Ovary (tissue), 7 donors: ENCODE measurements at regions not wholly inside any gene's neighbourhood (a gene's known extent, or its start where the extent isn't known, plus 50 kb on each side); places are given as distances from the start of the nearest gene placed in this dataset.

Experiments
- DNase-seq, 5 donors: peaks; one replicate each; pipeline ENCODE4 v3.0.0-alpha.2; 2019 to 2020
- H3K27ac ChIP-seq, 2 donors: fragments of 200-600 bp; one replicate each; pipeline versions ENCODE4 v1.5.1 to v1.8.0; 2019 to 2022
- H3K27me3 ChIP-seq: fragments of 200-600 bp; one replicate; pipeline ENCODE4 v1.8.0; 2022
- H3K36me3 ChIP-seq: fragments of 200-600 bp; sonication (generic); one replicate; pipeline ENCODE4 v1.5.1; 2019
- H3K4me1 ChIP-seq: one replicate; pipeline ENCODE4 v1.8.1; 2013; ENCODE audit warnings: mild to moderate bottlenecking, moderate library complexity; ENCODE audit not compliant: insufficient read depth
- H3K4me3 ChIP-seq: fragments of 200-600 bp; sonication (generic); one replicate; pipeline ENCODE4 v1.5.1; 2017
- H3K9me3 ChIP-seq, 2 donors: fragments of 200-600 bp in 1 of 2; sonication (generic) in 1 of 2; one replicate each; pipeline versions ENCODE4 v1.5.1 to v1.8.1; 2013 to 2019; ENCODE audit warnings: mild to moderate bottlenecking in 1 of 2, moderate library complexity in 1 of 2
- CTCF ChIP-seq, 3 donors: fragments of 450-650 bp in 2 of 3; fragments of 200-600 bp in 1 of 3; IDR thresholded peaks; one replicate each; pipeline versions ENCODE4 v1.5.1 to v1.8.0; 2016 to 2022; ENCODE audit warnings: antibody characterized with exemption in 3 of 3, mild to moderate bottlenecking in 1 of 3
- EP300 ChIP-seq: sonication (generic); formaldehyde crosslinking; IDR thresholded peaks from one replicate; pipeline ENCODE4 v1.6.1; 2017; ENCODE audit warnings: antibody characterized with exemption
- POLR2A ChIP-seq: fragments of 450-650 bp; IDR thresholded peaks from one replicate; pipeline ENCODE4 v1.6.1; 2017; ENCODE audit warnings: antibody characterized with exemption, mild to moderate bottlenecking, moderate library complexity
- WGBS, 3 donors: extraction: QIAGEN DNeasy Blood & Tissue Kit in 1 of 3; methylation state at CpG; one replicate each; pipeline versions ENCODE4 v1.1.5 to v1.1.7; 2013 to 2017; 5-methylcytosine and 5-hydroxymethylcytosine counted together
- intact Hi-C, 4 donors: fragments of 100-400 bp; cut with DNase I; formaldehyde crosslinking; loops; one replicate each; pipeline versions ENCODE4 v1.11.0 to v1.15.1; 2022 to 2023
- donor health status: DM: no; HTN: no; CAD: no; lungs with moderate emphysema.
- donor health status: DM: no; HTN: no; CAD: no.
- donor health status: Bipolar disorder and iron deficiency.
- donor health status: DM: no; HTN: no; CAD: no.
- donor health status: DM: yes; HTN: yes; CAD: no.

- intact Hi-C loops, result no loop called here
- DNase-seq, result no peak
- H3K27ac ChIP-seq, result no peak overlapping the region
Observed at GRCh38 chr6:105570416-105570815, 167.5 kb upstream of the PREP start.

GRCh38 chr6:105569706-105570105 lies 166.8 kb upstream of the PREP start:
- intact Hi-C loops, result no loop called here
- no peaks in the 10 kb centered on the region for H3K27me3 ChIP-seq
- no peaks in the 10 kb centered on the region for H3K36me3 ChIP-seq
- DNase-seq, result no peak
- no peaks in the 10 kb centered on the region for H3K9me3 ChIP-seq
- H3K27ac ChIP-seq, result no peak overlapping the region
- TF ChIP-seq CTCF (IDR thresholded peaks at IDR 0.05) (no peak), EP300 (no peak), POLR2A (no peak)
- WGBS, 3 donors, result 50 to 58% (median 54%) methylated on average over 2 of the region's 2 CpGs
- no peak overlapping the region for H3K4me3 ChIP-seq
- H3K4me1 ChIP-seq, result peaks cover 1% of the 10 kb centered on the region

More at GRCh38 chr6:105570416-105570815, 167.5 kb upstream of the PREP start:
- Histone ChIP-seq H3K9me3 (no peaks in the 10 kb centered on the region), H3K36me3 (no peaks in the 10 kb centered on the region), H3K27me3 (no peaks in the 10 kb centered on the region), H3K4me3 (no peak overlapping the region), H3K4me1 (peaks cover 1% of the 10 kb centered on the region)
- no peak for TF ChIP-seq POLR2A
- no peak for TF ChIP-seq EP300
- TF ChIP-seq CTCF (IDR thresholded peaks at IDR 0.05), result no peak
- WGBS, 3 donors, result 88 to 94% (median 92%) methylated on average over 3 of the region's 3 CpGs

GRCh38 chr6:105568751-105569150 lies 165.9 kb upstream of the PREP start:
- Histone ChIP-seq H3K36me3 (no peaks in the 10 kb centered on the region), H3K27me3 (no peaks in the 10 kb centered on the region), H3K4me3 (no peak overlapping the region), H3K27ac (no peak overlapping the region), H3K9me3 (no peaks in the 10 kb centered on the region), H3K4me1 (peaks cover 1% of the 10 kb centered on the region)
- WGBS, 3 donors, result 58 to 72% (median 64%) methylated on average over 1 of the region's 1 CpG
- TF ChIP-seq CTCF (IDR thresholded peaks at IDR 0.05) (no peak), EP300 (no peak), POLR2A (no peak)
- intact Hi-C loops, result no loop called here
- no peak for DNase-seq

- H3K36me3 ChIP-seq, result no peaks in the 10 kb centered on the region
- no peak overlapping the region for H3K4me3 ChIP-seq
- TF ChIP-seq CTCF (IDR thresholded peaks at IDR 0.05) (no peak), POLR2A (no peak), EP300 (no peak)
- 33 to 40% (median 38%) methylated on average over 2 of the region's 2 CpGs for WGBS, 3 donors
- H3K9me3 ChIP-seq, result no peaks in the 10 kb centered on the region
- H3K4me1 ChIP-seq, result peaks cover 1% of the 10 kb centered on the region
- H3K27me3 ChIP-seq, result no peaks in the 10 kb centered on the region
- intact Hi-C loops, result no loop called here
- H3K27ac ChIP-seq, result no peak overlapping the region
- DNase-seq, result no peak
Observed at GRCh38 chr6:105568142-105568541, 165.3 kb upstream of the PREP start.

GRCh38 chr6:105567140-105567539 lies 164.3 kb upstream of the PREP start:
- intact Hi-C loops, result no loop called here
- 82 to 89% (median 86%) methylated on average over 4 of the region's 4 CpGs for WGBS, 3 donors
- H3K27me3 ChIP-seq, result no peaks in the 10 kb centered on the region
- DNase-seq, result no peak
- TF ChIP-seq CTCF (IDR thresholded peaks at IDR 0.05), result no peak
- no peaks in the 10 kb centered on the region for H3K9me3 ChIP-seq
- no peak overlapping the region for H3K27ac ChIP-seq
- no peak overlapping the region for H3K4me3 ChIP-seq
- peaks cover 1% of the 10 kb centered on the region for H3K4me1 ChIP-seq
- H3K36me3 ChIP-seq, result no peaks in the 10 kb centered on the region
